OCI-LY1 (cell line): ENCODE measurements at regions not wholly inside any gene's neighbourhood (a gene's known extent, or its start where the extent isn't known, plus 50 kb on each side); places are given as distances from the start of the nearest gene placed in this dataset.

Experiments
- EZH2 ChIP-seq: fragments of 200-600 bp; sonication (generic), shearing (Covaris generic); IDR thresholded peaks from 2 replicates; pipeline ENCODE4 v1.8.0; 2017; ENCODE audit warnings: borderline replicate concordance, mixed run types, mild to moderate bottlenecking, antibody characterized with exemption, low read length, moderate library complexity, mixed read lengths
- TF ChIP-seq, protein P1 (sequence below): fragments of 200-600 bp; sonication (generic), shearing (Covaris generic); IDR thresholded peaks from 2 replicates; pipeline ENCODE4 v1.5.1; 2017; ENCODE audit warnings: mild to moderate bottlenecking, antibody characterized with exemption, low read length, moderate library complexity, mixed read lengths

DNA sequence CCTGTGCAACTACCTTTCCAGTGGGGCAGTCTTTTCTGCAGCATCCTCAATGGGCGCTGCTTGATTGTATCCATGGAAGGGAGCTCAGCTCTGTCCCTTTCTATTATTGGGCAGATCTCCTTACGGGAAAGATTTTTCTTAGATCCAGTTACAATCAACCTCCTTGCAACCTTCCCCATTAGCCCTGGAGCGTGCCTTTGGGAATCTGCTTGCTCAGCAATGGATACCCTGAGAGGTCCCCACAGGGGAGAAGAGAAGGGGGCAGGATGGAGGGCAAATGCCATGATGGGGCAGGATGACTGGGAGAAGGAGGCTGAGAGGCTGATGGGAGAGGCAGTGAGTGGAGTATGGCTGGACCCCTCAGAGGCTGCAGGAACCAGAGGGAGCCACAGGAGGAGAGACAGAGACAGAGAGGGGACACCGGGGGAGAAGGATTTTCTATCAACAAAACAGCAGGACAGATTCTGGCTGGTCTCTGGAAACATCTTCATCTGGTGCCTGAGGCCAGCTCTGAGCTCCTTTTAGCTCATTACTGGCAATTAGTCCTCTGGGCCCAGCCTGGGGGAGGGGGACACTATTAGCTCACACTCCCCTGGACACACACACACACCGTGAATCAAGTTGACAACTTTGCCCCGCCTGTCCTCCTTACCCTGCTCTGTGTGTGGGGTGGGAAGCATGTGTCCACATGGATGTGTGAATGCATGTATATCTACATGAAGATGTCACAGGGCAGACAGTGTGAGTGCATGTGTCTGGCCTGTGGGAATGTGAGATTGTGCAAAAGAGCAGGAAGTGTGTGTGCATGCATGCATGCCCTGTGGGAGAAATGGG is 80.8 kb upstream of the PAX2 start:
- TF ChIP-seq, protein P1, sequence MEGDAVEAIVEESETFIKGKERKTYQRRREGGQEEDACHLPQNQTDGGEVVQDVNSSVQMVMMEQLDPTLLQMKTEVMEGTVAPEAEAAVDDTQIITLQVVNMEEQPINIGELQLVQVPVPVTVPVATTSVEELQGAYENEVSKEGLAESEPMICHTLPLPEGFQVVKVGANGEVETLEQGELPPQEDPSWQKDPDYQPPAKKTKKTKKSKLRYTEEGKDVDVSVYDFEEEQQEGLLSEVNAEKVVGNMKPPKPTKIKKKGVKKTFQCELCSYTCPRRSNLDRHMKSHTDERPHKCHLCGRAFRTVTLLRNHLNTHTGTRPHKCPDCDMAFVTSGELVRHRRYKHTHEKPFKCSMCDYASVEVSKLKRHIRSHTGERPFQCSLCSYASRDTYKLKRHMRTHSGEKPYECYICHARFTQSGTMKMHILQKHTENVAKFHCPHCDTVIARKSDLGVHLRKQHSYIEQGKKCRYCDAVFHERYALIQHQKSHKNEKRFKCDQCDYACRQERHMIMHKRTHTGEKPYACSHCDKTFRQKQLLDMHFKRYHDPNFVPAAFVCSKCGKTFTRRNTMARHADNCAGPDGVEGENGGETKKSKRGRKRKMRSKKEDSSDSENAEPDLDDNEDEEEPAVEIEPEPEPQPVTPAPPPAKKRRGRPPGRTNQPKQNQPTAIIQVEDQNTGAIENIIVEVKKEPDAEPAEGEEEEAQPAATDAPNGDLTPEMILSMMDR = no peak
- TF ChIP-seq EZH2 = no peak
